NCI-H774 (cell line): ENCODE measurements at regions not wholly inside any gene's neighbourhood (a gene's known extent, or its start where the extent isn't known, plus 50 kb on each side); places are given as distances from the start of the nearest gene placed in this dataset.

Experiments used
- DNase-seq: peaks from one replicate; lab custom pipeline; 2025; lab: John Stamatoyannopoulos, UW

- no peak for DNase-seq
Measured at GRCh38 chr9:84587153-84587552, 82.4 kb upstream of the NTRK2 start.

GRCh38 chr9:84589542-84589941 is 80.0 kb upstream of the NTRK2 start:
- DNase-seq = no peak

GRCh38 chr9:84590706-84591105 is 78.8 kb upstream of the NTRK2 start:
- DNase-seq = no peak

- no peak for DNase-seq
Measured at GRCh38 chr9:84592918-84593317, 76.6 kb upstream of the NTRK2 start.

GRCh38 chr9:84593352-84593751 is 76.2 kb upstream of the NTRK2 start:
- DNase-seq = no peak

- no peak for DNase-seq
Measured at GRCh38 chr9:84597131-84597530, 72.4 kb upstream of the NTRK2 start.

- DNase-seq = no peak
Measured at GRCh38 chr9:84598921-84599636, 70.5 kb upstream of the NTRK2 start.

- DNase-seq = no peak
Measured at GRCh38 chr9:84600739-84601138, 68.8 kb upstream of the NTRK2 start.

GRCh38 chr9:84604223-84604622 is 65.3 kb upstream of the NTRK2 start:
- no peak for DNase-seq

GRCh38 chr9:84609779-84610178 is 59.8 kb upstream of the NTRK2 start:
- DNase-seq = no peak

- DNase-seq = no peak
Measured at GRCh38 chr9:84613431-84613830, 56.1 kb upstream of the NTRK2 start.

GRCh38 chr9:84615544-84615943 is 54.0 kb upstream of the NTRK2 start:
- DNase-seq = no peak

- DNase-seq = peak; percentile 26
Measured at GRCh38 chr9:84617411-84618029, 52.0 kb upstream of the NTRK2 start.
